ENCODE measurements at regions not wholly inside any gene's neighbourhood (a gene's known extent, or its start where the extent isn't known, plus 50 kb on each side); places are given as distances from the start of the nearest gene placed in this dataset.
A peak's percentile ranks its signal among the peaks of the same experiment; 100 is the strongest.

DNA sequence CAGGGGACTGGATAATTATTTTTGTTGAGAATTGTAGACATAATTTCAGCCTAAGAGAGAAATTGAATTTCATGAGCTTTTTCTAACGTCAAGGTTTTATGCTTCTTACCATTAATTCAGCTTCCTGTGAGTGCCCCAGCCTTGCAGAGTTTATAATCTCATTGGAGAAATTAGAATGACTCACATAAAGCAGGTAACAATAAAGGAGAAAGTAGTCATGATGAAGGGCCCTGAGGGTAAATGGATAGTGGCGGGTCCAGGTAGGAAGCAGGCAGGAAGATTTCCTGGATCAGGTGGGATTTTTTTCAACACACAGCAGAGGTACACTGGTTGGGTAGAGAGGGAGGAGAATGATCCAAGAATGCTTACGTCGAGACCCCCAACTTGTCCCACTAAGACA lies 311.4 kb downstream of the BARHL2 start:
- WGBS, 2 donors (ENCODE audit: low coverage in 1 of 2), result 79 to 87% methylated on average over 3 to 4 of the region's 4 CpGs
- intact Hi-C loops (cut with DNase I; ENCODE audit: low total_unique reads) (no loop called here), in situ Hi-C loops (cut with MboI; ENCODE audit: low pct_ligation_motif_present in 1 of 4, low pct_unique_long_range_greater_than_20kb in 1 of 4, low sequenced_read_pairs in 3 of 4) (no loop called here)
- Histone ChIP-seq H3K27ac (no peak overlapping the region), H3K4me3 (no peak overlapping the region), H3K4me1 (no peaks in the 10 kb centered on the region), H3K27me3 (no peaks in the 10 kb centered on the region), H3K9me3 (no peaks in the 10 kb centered on the region), H3K36me3 (no peaks in the 10 kb centered on the region)
- no peak for TF ChIP-seq EP300 (IDR thresholded peaks at IDR 0.05; ENCODE audit: low read depth)
- TF ChIP-seq POLR2AphosphoS5 (IDR thresholded peaks at IDR 0.05), result no peak
- TF ChIP-seq CTCF (IDR thresholded peaks at IDR 0.05), result no peak
- TF ChIP-seq POLR2A (IDR thresholded peaks at IDR 0.05), result no peak
- DNase-seq, result no peak

- TF ChIP-seq CTCF (IDR thresholded peaks at IDR 0.05), result no peak
- no peak for TF ChIP-seq POLR2A (IDR thresholded peaks at IDR 0.05)
- no peak for TF ChIP-seq POLR2AphosphoS5 (IDR thresholded peaks at IDR 0.05)
- no peak for TF ChIP-seq EP300 (IDR thresholded peaks at IDR 0.05; ENCODE audit: low read depth)
- intact Hi-C loops (cut with DNase I; ENCODE audit: low total_unique reads), result no loop called here
- Histone ChIP-seq H3K4me3 (no peak overlapping the region), H3K9me3 (no peaks in the 10 kb centered on the region), H3K27ac (no peak overlapping the region), H3K36me3 (no peaks in the 10 kb centered on the region), H3K27me3 (no peaks in the 10 kb centered on the region), H3K4me1 (no peaks in the 10 kb centered on the region)
- DNase-seq, result peak; percentile 22
- 60 to 63% methylated on average over 4 to 5 of the region's 5 CpGs for WGBS, 2 donors (ENCODE audit: low coverage in 1 of 2)
- in situ Hi-C loops (cut with MboI; ENCODE audit: low pct_ligation_motif_present in 1 of 4, low pct_unique_long_range_greater_than_20kb in 1 of 4, low sequenced_read_pairs in 3 of 4), result no loop called here
Observed at GRCh38 chr1:90402893-90403849, 313.9 kb downstream of the BARHL2 start.

GRCh38 chr1:90400131-90400530 lies 317.0 kb downstream of the BARHL2 start:
- TF ChIP-seq CTCF (IDR thresholded peaks at IDR 0.05) (no peak), POLR2AphosphoS5 (IDR thresholded peaks at IDR 0.05) (no peak), POLR2A (IDR thresholded peaks at IDR 0.05) (no peak), EP300 (IDR thresholded peaks at IDR 0.05; ENCODE audit: low read depth) (no peak)
- Histone ChIP-seq H3K4me1 (no peaks in the 10 kb centered on the region), H3K27me3 (no peaks in the 10 kb centered on the region), H3K9me3 (no peaks in the 10 kb centered on the region), H3K4me3 (no peak overlapping the region), H3K36me3 (no peaks in the 10 kb centered on the region), H3K27ac (no peak overlapping the region)
- in situ Hi-C loops (cut with MboI; ENCODE audit: low pct_ligation_motif_present in 1 of 4, low pct_unique_long_range_greater_than_20kb in 1 of 4, low sequenced_read_pairs in 3 of 4) (no loop called here), intact Hi-C loops (cut with DNase I; ENCODE audit: low total_unique reads) (no loop called here)
- WGBS, 2 donors (ENCODE audit: low coverage in 1 of 2), result 46 to 65% methylated on average over 2 of the region's 2 CpGs
- no peak for DNase-seq

DNA sequence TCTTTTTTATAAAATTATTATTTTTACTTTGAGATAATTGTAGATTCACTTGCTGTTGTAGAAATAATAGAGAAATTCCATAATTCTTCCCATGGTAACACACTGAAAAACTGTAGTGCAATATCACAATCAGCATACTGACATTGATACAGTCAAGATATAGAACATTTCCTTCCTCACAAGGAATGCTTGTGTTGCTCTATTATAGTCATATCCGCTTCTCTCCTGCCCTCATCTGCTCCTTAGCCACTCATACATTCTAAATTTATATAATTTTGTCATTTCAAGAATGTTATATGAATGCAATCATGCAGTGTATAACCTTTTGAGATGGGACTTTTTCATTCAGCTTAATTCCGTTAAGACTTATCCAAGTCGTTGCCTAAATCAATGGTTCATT lies 320.2 kb downstream of the BARHL2 start:
- in situ Hi-C loops (cut with MboI; ENCODE audit: low pct_ligation_motif_present in 1 of 4, low pct_unique_long_range_greater_than_20kb in 1 of 4, low sequenced_read_pairs in 3 of 4), result no loop called here
- Histone ChIP-seq H3K27me3 (no peaks in the 10 kb centered on the region), H3K27ac (no peak overlapping the region), H3K9me3 (no peaks in the 10 kb centered on the region), H3K4me1 (no peaks in the 10 kb centered on the region), H3K36me3 (no peaks in the 10 kb centered on the region), H3K4me3 (no peak overlapping the region)
- no peak for TF ChIP-seq EP300 (IDR thresholded peaks at IDR 0.05; ENCODE audit: low read depth)
- TF ChIP-seq CTCF (IDR thresholded peaks at IDR 0.05), result no peak
- no peak for TF ChIP-seq POLR2A (IDR thresholded peaks at IDR 0.05)
- no peak for TF ChIP-seq POLR2AphosphoS5 (IDR thresholded peaks at IDR 0.05)
- WGBS, 2 donors (ENCODE audit: low coverage in 1 of 2), result 85 to 91% methylated on average over 3 of the region's 3 CpGs
- DNase-seq, result no peak
- intact Hi-C loops (cut with DNase I; ENCODE audit: low total_unique reads), result no loop called here

All from transverse colon (tissue), 4 donors.